HG03460 (cell line): ENCODE measurements at regions not wholly inside any gene's neighbourhood (a gene's known extent, or its start where the extent isn't known, plus 50 kb on each side); places are given as distances from the start of the nearest gene placed in this dataset.
"Not testable (repeated sequence)": the region's sequence is repeated elsewhere in the genome, so short reads cannot be mapped to it uniquely, and the experiment has no call there.

Source experiments
- ATAC-seq: cut with Tn5 transposase; IDR thresholded peaks from one replicate; pipeline ENCODE4 v1.9.1; 2021; ENCODE audit not compliant: unreplicated experiment

GRCh38 chr2:15681089-15681885 is 89.6 kb downstream of the DDX1 start:
- no peak for ATAC-seq

- ATAC-seq, result no peak
These were observed 90.7 kb downstream of the DDX1 start for GRCh38 chr2:15682354-15682753.

- ATAC-seq, result no peak
These were observed 92.7 kb downstream of the DDX1 start for GRCh38 chr2:15684161-15685039.

GRCh38 chr2:15685143-15685542 is 93.5 kb downstream of the DDX1 start:
- ATAC-seq, result no peak

- no peak for ATAC-seq
These were observed 95.0 kb downstream of the DDX1 start for GRCh38 chr2:15686643-15687042.

GRCh38 chr2:15687243-15687642 is 95.6 kb downstream of the DDX1 start:
- ATAC-seq, result no peak

- no peak for ATAC-seq
These were observed 96.1 kb downstream of the DDX1 start for GRCh38 chr2:15687720-15688119.

GRCh38 chr2:15688924-15689568 is 97.4 kb downstream of the DDX1 start:
- no peak for ATAC-seq

GRCh38 chr2:15689654-15690053 is 98.0 kb downstream of the DDX1 start:
- ATAC-seq, result no peak

- ATAC-seq, result no peak
These were observed 100.1 kb downstream of the DDX1 start for GRCh38 chr2:15691586-15692310.

- ATAC-seq, result no peak
These were observed 101.1 kb downstream of the DDX1 start for GRCh38 chr2:15692551-15693377.

GRCh38 chr2:15693382-15693781 is 101.7 kb downstream of the DDX1 start:
- no peak for ATAC-seq

GRCh38 chr2:15693926-15694588 is 102.4 kb downstream of the DDX1 start:
- ATAC-seq, result no peak

GRCh38 chr2:15694589-15694986 is 102.9 kb downstream of the DDX1 start:
- no peak for ATAC-seq

- ATAC-seq, result no peak
These were observed 104.1 kb downstream of the DDX1 start for GRCh38 chr2:15695582-15696330.

GRCh38 chr2:15696606-15697170 is 105.0 kb downstream of the DDX1 start:
- ATAC-seq, result not testable (repeated sequence)

- no peak for ATAC-seq
These were observed 108.5 kb downstream of the DDX1 start for GRCh38 chr2:15700131-15700530.

- no peak for ATAC-seq
These were observed 109.1 kb downstream of the DDX1 start for GRCh38 chr2:15700599-15701340.
